Activated naive CD8-positive, alpha-beta T cell (primary cell): ENCODE measurements at regions not wholly inside any gene's neighbourhood (a gene's known extent, or its start where the extent isn't known, plus 50 kb on each side); places are given as distances from the start of the nearest gene placed in this dataset.

Experiments
- H3K27ac Mint-ChIP-seq: one replicate; pipeline ENCODE4 v1.8.0; 2021; ENCODE audit warnings: mixed read lengths
- H3K27me3 Mint-ChIP-seq: one replicate; pipeline ENCODE4 v1.8.0; 2021; ENCODE audit warnings: mixed read lengths
- H3K36me3 Mint-ChIP-seq: one replicate; pipeline ENCODE4 v1.8.0; 2021; ENCODE audit warnings: mixed read lengths
- H3K4me1 Mint-ChIP-seq: one replicate; pipeline ENCODE4 v1.8.0; 2021; ENCODE audit warnings: low read depth, mixed read lengths
- H3K4me3 Mint-ChIP-seq: one replicate; pipeline ENCODE4 v1.8.0; 2021; ENCODE audit warnings: mild to moderate bottlenecking, mixed read lengths
- H3K9me3 Mint-ChIP-seq: one replicate; pipeline ENCODE4 v1.8.0; 2021; ENCODE audit warnings: low read depth, mixed read lengths

DNA sequence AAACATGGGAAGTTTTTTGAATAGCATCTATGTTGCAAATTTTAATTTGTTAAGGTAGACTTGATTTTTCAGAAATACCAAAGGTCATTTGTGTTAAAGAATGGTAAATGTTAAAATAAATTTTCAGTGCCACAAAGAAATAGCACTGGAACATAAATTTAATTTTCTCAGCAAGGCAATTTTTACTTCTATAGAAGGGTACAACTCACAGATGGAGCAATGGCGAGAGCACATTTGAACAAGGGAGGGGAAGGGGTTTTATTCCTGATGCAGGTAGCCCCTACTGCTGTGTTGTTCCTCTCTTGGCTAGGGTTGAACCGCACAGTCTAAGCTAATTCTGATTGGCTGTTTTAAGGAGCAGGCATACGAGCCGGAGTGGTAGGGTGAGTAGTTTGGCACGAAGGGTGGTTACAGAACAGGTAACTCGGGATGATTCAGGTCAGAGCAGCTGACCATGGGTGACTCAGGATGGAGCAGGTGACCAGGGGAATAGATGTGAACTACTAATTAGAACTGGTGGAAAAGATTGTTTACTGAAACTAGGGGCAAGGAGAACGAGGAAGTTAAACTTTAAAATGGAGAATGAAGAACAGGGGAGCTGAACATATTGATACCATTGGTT lies 50.1 kb upstream of the PSME4 start:
- H3K4me3 Mint-ChIP-seq: no peak overlapping the region
- no peaks in the 10 kb centered on the region for H3K27me3 Mint-ChIP-seq
- H3K4me1 Mint-ChIP-seq: peaks cover 2% of the 10 kb centered on the region
- H3K9me3 Mint-ChIP-seq: peaks cover 7% of the 10 kb centered on the region
- no peak overlapping the region for H3K27ac Mint-ChIP-seq
- H3K36me3 Mint-ChIP-seq: peaks cover 27% of the 10 kb centered on the region
